ENCODE measurements at regions not wholly inside any gene's neighbourhood (a gene's known extent, or its start where the extent isn't known, plus 50 kb on each side); places are given as distances from the start of the nearest gene placed in this dataset.

DNA sequence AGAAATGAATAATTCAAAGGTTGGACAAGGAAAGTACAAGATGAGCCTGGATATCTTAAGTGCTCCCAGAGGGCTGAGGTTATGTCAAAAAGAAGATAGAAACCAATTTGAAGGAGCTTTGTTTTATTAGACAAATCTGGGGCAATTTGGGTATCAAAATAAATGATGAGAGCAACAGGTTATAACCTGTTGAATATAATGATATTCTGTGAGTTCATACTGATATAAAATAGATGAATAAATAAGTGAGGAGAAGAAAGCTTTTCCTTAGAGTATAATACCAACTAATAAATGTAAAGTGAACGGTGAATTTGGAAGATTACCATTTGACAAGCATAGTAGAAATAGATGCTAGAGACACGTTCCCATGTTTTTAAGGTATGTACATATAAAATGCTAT is 544.2 kb upstream of the ANKRD30A start:
- intact Hi-C loops (cut with micrococcal nuclease): no loop called here
- no peak overlapping the region for H3K9ac ChIP-seq (ENCODE audit: low read length)
- H3K9me3 ChIP-seq (ENCODE audit: control insufficient read depth in 1 of 2, insufficient read depth in 1 of 2, low read depth in 1 of 2, low read length in 2 of 2): peaks cover 0 to 7% of the 10 kb centered on the region in 2 experiments; a peak in 2 of 4 replicates
- POLR2A ChIA-PET: no interaction called here
- CTCF ChIA-PET: no interaction called here
- H3K9me2 ChIP-seq (ENCODE audit: insufficient read depth): no peaks in the 10 kb centered on the region
- H3K79me2 ChIP-seq (ENCODE audit: insufficient read depth, low read length): no peaks in the 10 kb centered on the region
- DNase-seq (ENCODE audit: low read depth, low spot score) (no peak), ATAC-seq (no peak)
- H3K4me3 ChIP-seq (replicated peaks in 1 of 2; ENCODE audit: low read depth in 1 of 2, low read length in 2 of 2): no peak overlapping the region
- RAD21 ChIA-PET (ENCODE audit: low non-redundant PET in 1 of 2, low total read pairs in 2 of 2, uncharacterized antibody in 2 of 2, unreplicated experiment in 2 of 2): no interaction called here
- BruUV-seq (replicated peaks): no TSS peak
- H3K27ac ChIP-seq (ENCODE audit: low read depth, low read length): no peak overlapping the region
- TF ChIP-seq, protein P1, sequence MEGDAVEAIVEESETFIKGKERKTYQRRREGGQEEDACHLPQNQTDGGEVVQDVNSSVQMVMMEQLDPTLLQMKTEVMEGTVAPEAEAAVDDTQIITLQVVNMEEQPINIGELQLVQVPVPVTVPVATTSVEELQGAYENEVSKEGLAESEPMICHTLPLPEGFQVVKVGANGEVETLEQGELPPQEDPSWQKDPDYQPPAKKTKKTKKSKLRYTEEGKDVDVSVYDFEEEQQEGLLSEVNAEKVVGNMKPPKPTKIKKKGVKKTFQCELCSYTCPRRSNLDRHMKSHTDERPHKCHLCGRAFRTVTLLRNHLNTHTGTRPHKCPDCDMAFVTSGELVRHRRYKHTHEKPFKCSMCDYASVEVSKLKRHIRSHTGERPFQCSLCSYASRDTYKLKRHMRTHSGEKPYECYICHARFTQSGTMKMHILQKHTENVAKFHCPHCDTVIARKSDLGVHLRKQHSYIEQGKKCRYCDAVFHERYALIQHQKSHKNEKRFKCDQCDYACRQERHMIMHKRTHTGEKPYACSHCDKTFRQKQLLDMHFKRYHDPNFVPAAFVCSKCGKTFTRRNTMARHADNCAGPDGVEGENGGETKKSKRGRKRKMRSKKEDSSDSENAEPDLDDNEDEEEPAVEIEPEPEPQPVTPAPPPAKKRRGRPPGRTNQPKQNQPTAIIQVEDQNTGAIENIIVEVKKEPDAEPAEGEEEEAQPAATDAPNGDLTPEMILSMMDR (IDR thresholded peaks at IDR 0.05 in 2 of 3, conservative IDR thresholded peaks at IDR 0.05 in 1 of 3; ENCODE audit: borderline replicate concordance in 1 of 3, insufficient read depth in 1 of 3, low read depth in 2 of 3, low read length in 2 of 3): no peak
- TF ChIP-seq EGR1 (IDR thresholded peaks at IDR 0.05; ENCODE audit: low read depth): no peak
- no peak for TF ChIP-seq EZH2phosphoT487 (IDR thresholded peaks at IDR 0.05; ENCODE audit: borderline replicate concordance)
- no peak for TF ChIP-seq SRF (IDR thresholded peaks at IDR 0.05; ENCODE audit: low read depth)
- no peak for TF ChIP-seq ZFX (IDR thresholded peaks at IDR 0.05)
- no peak for TF ChIP-seq RAD21 (IDR thresholded peaks at IDR 0.05; ENCODE audit: low read depth)
- no peak for TF ChIP-seq ZNF274 (IDR thresholded peaks at IDR 0.05; ENCODE audit: low read depth, low read length)
- TF ChIP-seq, protein P2, sequence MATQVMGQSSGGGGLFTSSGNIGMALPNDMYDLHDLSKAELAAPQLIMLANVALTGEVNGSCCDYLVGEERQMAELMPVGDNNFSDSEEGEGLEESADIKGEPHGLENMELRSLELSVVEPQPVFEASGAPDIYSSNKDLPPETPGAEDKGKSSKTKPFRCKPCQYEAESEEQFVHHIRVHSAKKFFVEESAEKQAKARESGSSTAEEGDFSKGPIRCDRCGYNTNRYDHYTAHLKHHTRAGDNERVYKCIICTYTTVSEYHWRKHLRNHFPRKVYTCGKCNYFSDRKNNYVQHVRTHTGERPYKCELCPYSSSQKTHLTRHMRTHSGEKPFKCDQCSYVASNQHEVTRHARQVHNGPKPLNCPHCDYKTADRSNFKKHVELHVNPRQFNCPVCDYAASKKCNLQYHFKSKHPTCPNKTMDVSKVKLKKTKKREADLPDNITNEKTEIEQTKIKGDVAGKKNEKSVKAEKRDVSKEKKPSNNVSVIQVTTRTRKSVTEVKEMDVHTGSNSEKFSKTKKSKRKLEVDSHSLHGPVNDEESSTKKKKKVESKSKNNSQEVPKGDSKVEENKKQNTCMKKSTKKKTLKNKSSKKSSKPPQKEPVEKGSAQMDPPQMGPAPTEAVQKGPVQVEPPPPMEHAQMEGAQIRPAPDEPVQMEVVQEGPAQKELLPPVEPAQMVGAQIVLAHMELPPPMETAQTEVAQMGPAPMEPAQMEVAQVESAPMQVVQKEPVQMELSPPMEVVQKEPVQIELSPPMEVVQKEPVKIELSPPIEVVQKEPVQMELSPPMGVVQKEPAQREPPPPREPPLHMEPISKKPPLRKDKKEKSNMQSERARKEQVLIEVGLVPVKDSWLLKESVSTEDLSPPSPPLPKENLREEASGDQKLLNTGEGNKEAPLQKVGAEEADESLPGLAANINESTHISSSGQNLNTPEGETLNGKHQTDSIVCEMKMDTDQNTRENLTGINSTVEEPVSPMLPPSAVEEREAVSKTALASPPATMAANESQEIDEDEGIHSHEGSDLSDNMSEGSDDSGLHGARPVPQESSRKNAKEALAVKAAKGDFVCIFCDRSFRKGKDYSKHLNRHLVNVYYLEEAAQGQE (IDR thresholded peaks at IDR 0.05; ENCODE audit: low read depth): no peak
- no peak for TF ChIP-seq SP1 (IDR thresholded peaks at IDR 0.05; ENCODE audit: low read depth)
- TF ChIP-seq CEBPB (IDR thresholded peaks at IDR 0.05; ENCODE audit: low read depth): no peak
- TF ChIP-seq TCF7L2 (IDR thresholded peaks at IDR 0.05; ENCODE audit: borderline replicate concordance, extremely low read depth, insufficient read depth, insufficient read length): no peak
- TF ChIP-seq FOSL1 (IDR thresholded peaks at IDR 0.05; ENCODE audit: low read depth): no peak
- TF ChIP-seq CBX3 (IDR thresholded peaks at IDR 0.05; ENCODE audit: low read depth): no peak
- no peaks in the 10 kb centered on the region for H3K27me3 ChIP-seq (ENCODE audit: insufficient read depth, low read length)
- H3K4me1 ChIP-seq (ENCODE audit: control insufficient read depth in 1 of 2, insufficient read depth in 2 of 2, low read length in 2 of 2): no peaks in the 10 kb centered on the region
- H4K20me1 ChIP-seq (ENCODE audit: insufficient read depth): no peaks in the 10 kb centered on the region
- no peaks in the 10 kb centered on the region for H3K36me3 ChIP-seq (ENCODE audit: control insufficient read depth in 1 of 2, insufficient read depth in 2 of 2, low read length in 2 of 2)
- H2AFZ ChIP-seq (ENCODE audit: low read depth, low read length, poor library complexity, severe bottlenecking): no peak overlapping the region
- H3K4me2 ChIP-seq (ENCODE audit: low read length): no peak overlapping the region
